GM23338 (cell line): ENCODE measurements at regions not wholly inside any gene's neighbourhood (a gene's known extent, or its start where the extent isn't known, plus 50 kb on each side); places are given as distances from the start of the nearest gene placed in this dataset.

ENCODE experiments used
- ATAC-seq: fragments of 200-7000 bp; cut with Tn5 transposase; 3 replicates; pipeline ENCODE4 v1.9.1; 2020
- DNase-seq: peaks from one replicate; pipeline ENCODE4 v3.0.0-alpha.2; 2015; ENCODE audit warnings: low spot score
- H2AFZ ChIP-seq: fragments of 200-600 bp; sonication (generic); 2 replicates; pipeline ENCODE4 v1.8.0; 2016; ENCODE audit warnings: antibody characterized with exemption, mild to moderate bottlenecking, moderate library complexity
- H3F3A ChIP-seq: fragments of 200-600 bp; sonication (generic); replicated peaks from 2 replicates; pipeline ENCODE4 v1.8.0; 2017; ENCODE audit warnings: antibody characterized with exemption, mixed run types, low read depth
- H3K27ac ChIP-seq: fragments of 200-600 bp; sonication (generic); 2 replicates; pipeline ENCODE4 v1.6.1; 2016; ENCODE audit warnings: low read depth
- H3K27me3 ChIP-seq: fragments of 200-600 bp; sonication (generic); 2 replicates; pipeline ENCODE4 v1.8.0; 2016; ENCODE audit warnings: mild to moderate bottlenecking, mixed run types, moderate library complexity; ENCODE audit not compliant: insufficient read depth
- H3K36me3 ChIP-seq: fragments of 200-600 bp; sonication (generic); 2 replicates; pipeline ENCODE4 v1.8.0; 2016; ENCODE audit warnings: mild to moderate bottlenecking; ENCODE audit not compliant: insufficient read depth
- H3K4me1 ChIP-seq: fragments of 200-600 bp; sonication (generic); 2 replicates; pipeline ENCODE4 v1.8.0; 2016; ENCODE audit warnings: mild to moderate bottlenecking, moderate library complexity; ENCODE audit not compliant: insufficient read depth
- H3K4me2 ChIP-seq: fragments of 200-600 bp; sonication (generic); 2 replicates; pipeline ENCODE4 v1.7.1; 2017; ENCODE audit warnings: mixed run types
- H3K4me3 ChIP-seq: fragments of 200-600 bp; sonication (generic); 2 replicates; pipeline ENCODE4 v1.6.1; 2016; ENCODE audit warnings: mixed run types
- H3K79me2 ChIP-seq: fragments of 200-600 bp; sonication (generic); replicated peaks from 2 replicates; pipeline ENCODE4 v1.8.0; 2017; ENCODE audit warnings: mild to moderate bottlenecking; ENCODE audit not compliant: insufficient read depth
- H3K9me2 ChIP-seq: fragments of 200-600 bp; sonication (generic); 2 replicates; pipeline ENCODE4 v1.8.0; 2017; ENCODE audit not compliant: insufficient read depth
- H4K20me1 ChIP-seq: fragments of 200-600 bp; sonication (generic); replicated peaks from 2 replicates; pipeline ENCODE4 v1.8.0; 2017; ENCODE audit warnings: mild to moderate bottlenecking; ENCODE audit not compliant: insufficient read depth
- H3K27ac Mint-ChIP-seq: 2 replicates; pipeline ENCODE4 v1.8.0; 2020; ENCODE audit warnings: inconsistent platforms, mild to moderate bottlenecking, moderate library complexity, mixed read lengths
- H3K27me3 Mint-ChIP-seq: 3 replicates; pipeline ENCODE4 v1.8.0; 2022; ENCODE audit warnings: low read depth, mild to moderate bottlenecking, moderate library complexity, mixed read lengths, inconsistent platforms; ENCODE audit not compliant: insufficient read depth, poor library complexity
- H3K36me3 Mint-ChIP-seq: 3 replicates; pipeline ENCODE4 v1.8.0; 2021; ENCODE audit warnings: low read depth, mild to moderate bottlenecking, inconsistent platforms, moderate library complexity, mixed read lengths
- H3K4me1 Mint-ChIP-seq: 3 replicates; pipeline ENCODE4 v1.8.0; 2020; ENCODE audit warnings: mild to moderate bottlenecking, inconsistent platforms, mixed read lengths
- H3K4me3 Mint-ChIP-seq: 3 replicates; pipeline ENCODE4 v1.8.0; 2021; ENCODE audit warnings: moderate library complexity, mild to moderate bottlenecking, inconsistent platforms, mixed read lengths
- H3K9me3 Mint-ChIP-seq: 3 replicates; pipeline ENCODE4 v1.8.0; 2020; ENCODE audit warnings: moderate library complexity, mild to moderate bottlenecking, inconsistent platforms, mixed read lengths
- CTCF ChIP-seq, 2 experiments: fragments of 200-600 bp in 1 of 2; sonication (generic) in 1 of 2; conservative IDR thresholded peaks; 2 replicates each; pipeline versions ENCODE4 v1.5.1 to v1.6.1; 2016 to 2017; ENCODE audit warnings: antibody characterized with exemption in 2 of 2, low read depth in 2 of 2, mild to moderate bottlenecking in 2 of 2, moderate library complexity in 1 of 2
- EZH2phosphoT487 ChIP-seq: fragments of 200-600 bp; sonication (generic); IDR thresholded peaks from one replicate; pipeline ENCODE4 v1.8.1; 2018; ENCODE audit warnings: antibody characterized with exemption; ENCODE audit not compliant: unreplicated experiment
- JUNB ChIP-seq: IDR thresholded peaks from one replicate; pipeline ENCODE4 v1.6.1; 2016; ENCODE audit warnings: antibody characterized with exemption; ENCODE audit not compliant: unreplicated experiment
- NANOG ChIP-seq: IDR thresholded peaks from 2 replicates; pipeline ENCODE4 v1.6.1; 2016; ENCODE audit warnings: antibody characterized with exemption, borderline replicate concordance
- POLR2AphosphoS5 ChIP-seq: IDR thresholded peaks from 2 replicates; pipeline ENCODE4 v1.6.1; 2016; ENCODE audit warnings: antibody characterized with exemption, low read depth
- TF ChIP-seq, protein P1 (sequence below): fragments of 250-450 bp; sonication (Bioruptor Pico); IDR thresholded peaks from 2 replicates; pipeline ENCODE4 v1.5.0; 2020; ENCODE audit warnings: mild to moderate bottlenecking, moderate library complexity

- H3K27me3 Mint-ChIP-seq, result no peaks in the 10 kb centered on the region
Measured at GRCh38 chr14:21939836-21940235, 266.2 kb upstream of the OR4E1 start.

DNA sequence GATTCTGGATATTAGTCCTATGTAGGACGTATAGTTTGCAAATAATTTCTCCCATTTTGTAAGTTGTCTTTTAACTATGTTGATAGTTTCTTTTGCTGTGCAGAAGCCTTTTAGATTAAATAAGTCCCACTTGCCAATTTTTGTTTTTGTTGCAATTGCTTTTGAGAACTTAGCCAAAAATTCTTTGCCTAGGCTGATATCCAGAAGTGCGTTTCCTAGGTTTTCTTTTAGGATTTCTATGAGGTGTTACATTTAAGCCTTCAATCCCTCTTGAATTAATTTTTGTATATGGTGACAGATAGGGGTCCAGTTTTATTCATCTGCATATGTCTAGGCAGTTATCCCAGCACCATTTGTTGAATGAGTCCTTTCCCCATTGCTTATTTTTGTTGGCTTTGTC is 264.4 kb upstream of the OR4E1 start:
- Histone ChIP-seq H3K79me2 (no peaks in the 10 kb centered on the region), H3K4me2 (no peak overlapping the region), H3K9me2 (no peaks in the 10 kb centered on the region), H3K27ac (no peak overlapping the region), H2AFZ (no peak overlapping the region), H3K27me3 (no peaks in the 10 kb centered on the region), H3K4me3 (no peak overlapping the region), H3K4me1 (no peaks in the 10 kb centered on the region), H3K36me3 (no peaks in the 10 kb centered on the region), H3F3A (no peaks in the 10 kb centered on the region), H4K20me1 (no peaks in the 10 kb centered on the region)
- Mint-ChIP-seq H3K4me1 (peaks cover 2% of the 10 kb centered on the region; the same call in 2 of the 3 replicates), H3K36me3 (no peaks in the 10 kb centered on the region), H3K27me3 (no peaks in the 10 kb centered on the region), H3K27ac (no peak overlapping the region), H3K4me3 (no peak overlapping the region), H3K9me3 (no peaks in the 10 kb centered on the region)
- DNase-seq, result no peak
- ATAC-seq, result no peak
- TF ChIP-seq JUNB (no peak), NANOG (no peak), CTCF (conservative IDR thresholded peaks at IDR 0.05; ENCODE audit: low read depth in 2 of 2) (no peak), EZH2phosphoT487 (no peak), POLR2AphosphoS5 (no peak)

More at GRCh38 chr14:21939836-21940235, 266.2 kb upstream of the OR4E1 start:
- Histone ChIP-seq H3K36me3 (no peaks in the 10 kb centered on the region), H3K27ac (no peak overlapping the region), H4K20me1 (no peaks in the 10 kb centered on the region), H3K4me1 (0 out of 2 replicates have a peak, but pooled peaks cover 3% of the 10 kb centered on the region), H3K4me3 (no peak overlapping the region), H3K27me3 (no peaks in the 10 kb centered on the region), H3F3A (no peaks in the 10 kb centered on the region), H3K9me2 (no peaks in the 10 kb centered on the region), H3K4me2 (no peak overlapping the region), H2AFZ (no peak overlapping the region), H3K79me2 (no peaks in the 10 kb centered on the region)
- H3K36me3 Mint-ChIP-seq, result no peaks in the 10 kb centered on the region
- TF ChIP-seq, protein P1, sequence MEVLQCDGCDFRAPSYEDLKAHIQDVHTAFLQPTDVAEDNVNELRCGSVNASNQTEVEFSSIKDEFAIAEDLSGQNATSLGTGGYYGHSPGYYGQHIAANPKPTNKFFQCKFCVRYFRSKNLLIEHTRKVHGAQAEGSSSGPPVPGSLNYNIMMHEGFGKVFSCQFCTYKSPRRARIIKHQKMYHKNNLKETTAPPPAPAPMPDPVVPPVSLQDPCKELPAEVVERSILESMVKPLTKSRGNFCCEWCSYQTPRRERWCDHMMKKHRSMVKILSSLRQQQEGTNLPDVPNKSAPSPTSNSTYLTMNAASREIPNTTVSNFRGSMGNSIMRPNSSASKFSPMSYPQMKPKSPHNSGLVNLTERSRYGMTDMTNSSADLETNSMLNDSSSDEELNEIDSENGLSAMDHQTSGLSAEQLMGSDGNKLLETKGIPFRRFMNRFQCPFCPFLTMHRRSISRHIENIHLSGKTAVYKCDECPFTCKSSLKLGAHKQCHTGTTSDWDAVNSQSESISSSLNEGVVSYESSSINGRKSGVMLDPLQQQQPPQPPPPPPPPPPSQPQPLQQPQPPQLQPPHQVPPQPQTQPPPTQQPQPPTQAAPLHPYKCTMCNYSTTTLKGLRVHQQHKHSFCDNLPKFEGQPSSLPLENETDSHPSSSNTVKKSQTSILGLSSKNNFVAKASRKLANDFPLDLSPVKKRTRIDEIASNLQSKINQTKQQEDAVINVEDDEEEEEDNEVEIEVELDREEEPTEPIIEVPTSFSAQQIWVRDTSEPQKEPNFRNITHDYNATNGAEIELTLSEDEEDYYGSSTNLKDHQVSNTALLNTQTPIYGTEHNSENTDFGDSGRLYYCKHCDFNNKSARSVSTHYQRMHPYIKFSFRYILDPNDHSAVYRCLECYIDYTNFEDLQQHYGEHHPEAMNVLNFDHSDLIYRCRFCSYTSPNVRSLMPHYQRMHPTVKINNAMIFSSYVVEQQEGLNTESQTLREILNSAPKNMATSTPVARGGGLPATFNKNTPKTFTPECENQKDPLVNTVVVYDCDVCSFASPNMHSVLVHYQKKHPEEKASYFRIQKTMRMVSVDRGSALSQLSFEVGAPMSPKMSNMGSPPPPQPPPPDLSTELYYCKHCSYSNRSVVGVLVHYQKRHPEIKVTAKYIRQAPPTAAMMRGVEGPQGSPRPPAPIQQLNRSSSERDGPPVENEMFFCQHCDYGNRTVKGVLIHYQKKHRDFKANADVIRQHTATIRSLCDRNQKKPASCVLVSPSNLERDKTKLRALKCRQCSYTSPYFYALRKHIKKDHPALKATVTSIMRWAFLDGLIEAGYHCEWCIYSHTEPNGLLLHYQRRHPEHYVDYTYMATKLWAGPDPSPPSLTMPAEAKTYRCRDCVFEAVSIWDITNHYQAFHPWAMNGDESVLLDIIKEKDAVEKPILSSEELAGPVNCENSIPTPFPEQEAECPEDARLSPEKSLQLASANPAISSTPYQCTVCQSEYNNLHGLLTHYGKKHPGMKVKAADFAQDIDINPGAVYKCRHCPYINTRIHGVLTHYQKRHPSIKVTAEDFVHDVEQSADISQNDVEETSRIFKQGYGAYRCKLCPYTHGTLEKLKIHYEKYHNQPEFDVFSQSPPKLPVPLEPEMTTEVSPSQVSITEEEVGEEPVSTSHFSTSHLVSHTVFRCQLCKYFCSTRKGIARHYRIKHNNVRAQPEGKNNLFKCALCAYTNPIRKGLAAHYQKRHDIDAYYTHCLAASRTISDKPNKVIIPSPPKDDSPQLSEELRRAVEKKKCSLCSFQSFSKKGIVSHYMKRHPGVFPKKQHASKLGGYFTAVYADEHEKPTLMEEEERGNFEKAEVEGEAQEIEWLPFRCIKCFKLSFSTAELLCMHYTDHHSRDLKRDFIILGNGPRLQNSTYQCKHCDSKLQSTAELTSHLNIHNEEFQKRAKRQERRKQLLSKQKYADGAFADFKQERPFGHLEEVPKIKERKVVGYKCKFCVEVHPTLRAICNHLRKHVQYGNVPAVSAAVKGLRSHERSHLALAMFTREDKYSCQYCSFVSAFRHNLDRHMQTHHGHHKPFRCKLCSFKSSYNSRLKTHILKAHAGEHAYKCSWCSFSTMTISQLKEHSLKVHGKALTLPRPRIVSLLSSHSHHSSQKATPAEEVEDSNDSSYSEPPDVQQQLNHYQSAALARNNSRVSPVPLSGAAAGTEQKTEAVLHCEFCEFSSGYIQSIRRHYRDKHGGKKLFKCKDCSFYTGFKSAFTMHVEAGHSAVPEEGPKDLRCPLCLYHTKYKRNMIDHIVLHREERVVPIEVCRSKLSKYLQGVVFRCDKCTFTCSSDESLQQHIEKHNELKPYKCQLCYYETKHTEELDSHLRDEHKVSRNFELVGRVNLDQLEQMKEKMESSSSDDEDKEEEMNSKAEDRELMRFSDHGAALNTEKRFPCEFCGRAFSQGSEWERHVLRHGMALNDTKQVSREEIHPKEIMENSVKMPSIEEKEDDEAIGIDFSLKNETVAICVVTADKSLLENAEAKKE (CRISPR knock-in tag), result no peak
- TF ChIP-seq NANOG, result no peak
- no peak for DNase-seq
- peaks cover 9% of the 10 kb centered on the region for H3K4me1 Mint-ChIP-seq
- H3K27ac Mint-ChIP-seq, result no peak overlapping the region
- no peak overlapping the region for H3K4me3 Mint-ChIP-seq
- no peak for ATAC-seq
- H3K9me3 Mint-ChIP-seq, result no peaks in the 10 kb centered on the region
